Endothelial cell of umbilical vein (primary cell): ENCODE measurements at regions not wholly inside any gene's neighbourhood (a gene's known extent, or its start where the extent isn't known, plus 50 kb on each side); places are given as distances from the start of the nearest gene placed in this dataset.

Source experiments
- BruUV-seq: library from RNA; stranded (reverse); fragments of 400-500 nt; replicated peaks from 2 replicates; lab custom pipeline; 2021; lab: Mats Ljungman, UMichigan
- CTCF ChIA-PET: fragments of 300-600, 350-600 bp; sonication (Branson Sonifier 250); formaldehyde crosslinking; loops from one replicate; lab custom pipeline; 2021; ENCODE audit warnings: antibody characterized with exemption, inconsistent platforms; lab: Charles Lee
- POLR2A ChIA-PET: fragments of 300-600, 350-600 bp; sonication (Branson Sonifier 250); formaldehyde crosslinking; loops from one replicate; lab custom pipeline; 2021; ENCODE audit warnings: antibody characterized with exemption, inconsistent platforms; lab: Charles Lee
- DNase-seq: peaks from one replicate; pipeline ENCODE4 v3.0.0-alpha.2; 2011; ENCODE audit warnings: low read depth, low spot score
- FAIRE-seq: peaks from 2 replicates; lab custom pipeline; 2011; peaks lifted over from hg19 to GRCh38; lab: Jason Lieb, UNC
- H2AFZ ChIP-seq: 2 replicates; pipeline ENCODE4 v1.6.0; 2012; ENCODE audit warnings: low read depth, low read length, control low read depth, inconsistent platforms
- H3K27ac ChIP-seq: 2 replicates; pipeline ENCODE4 v1.5.1; 2011; ENCODE audit warnings: low read depth, mild to moderate bottlenecking, control low read depth, low read length, moderate library complexity; ENCODE audit not compliant: insufficient read depth
- H3K27me3 ChIP-seq, 2 experiments: 2 replicates each; pipeline versions ENCODE4 v1.6.0 to v1.6.1; 2011; ENCODE audit warnings: low read length in 2 of 2, mixed read lengths in 1 of 2; ENCODE audit not compliant: control insufficient read depth in 2 of 2, insufficient read depth in 2 of 2
- H3K36me3 ChIP-seq, 2 experiments: 2 replicates in 1 of 2; 3 replicates in 1 of 2; pipeline ENCODE4 v1.5.1; 2011; ENCODE audit warnings: low read length in 2 of 2, mild to moderate bottlenecking in 1 of 2, moderate library complexity in 1 of 2; ENCODE audit not compliant: control insufficient read depth in 2 of 2, insufficient read depth in 2 of 2; ENCODE audit errors: extremely low read depth in 1 of 2
- H3K4me1 ChIP-seq: 3 replicates; pipeline ENCODE4 v1.5.1; 2011; ENCODE audit warnings: mild to moderate bottlenecking, low read length; ENCODE audit not compliant: control insufficient read depth, insufficient read depth; ENCODE audit errors: extremely low read depth
- H3K4me2 ChIP-seq: 2 replicates; pipeline ENCODE4 v1.6.1; 2011; ENCODE audit warnings: low read length, control low read depth, mixed read lengths; ENCODE audit not compliant: insufficient read depth
- H3K4me3 ChIP-seq, 3 experiments: fragments of 200-600 bp in 1 of 3; sonication (generic), shearing (Covaris generic) in 1 of 3; replicated peaks in 1 of 3; 2 replicates each; pipeline ENCODE4 v1.5.1; 2011 to 2016; ENCODE audit warnings: control low read depth in 3 of 3, low read length in 3 of 3, mild to moderate bottlenecking in 2 of 3, inconsistent platforms in 1 of 3, low read depth in 1 of 3, moderate library complexity in 1 of 3; ENCODE audit not compliant: insufficient read depth in 1 of 3
- H3K79me2 ChIP-seq: 2 replicates; pipeline ENCODE4 v1.6.0; 2012; ENCODE audit warnings: low read length, inconsistent platforms; ENCODE audit not compliant: control insufficient read depth, insufficient read depth
- H3K9ac ChIP-seq: replicated peaks from 2 replicates; pipeline ENCODE3; 2011; ENCODE audit warnings: low read length, control low read depth; ENCODE audit not compliant: insufficient read depth; ENCODE audit errors: extremely low read depth
- H3K9me1 ChIP-seq: replicated peaks from 3 replicates; pipeline ENCODE4 v1.6.0; 2011; ENCODE audit warnings: mild to moderate bottlenecking, low read length; ENCODE audit not compliant: control insufficient read depth, insufficient read depth; ENCODE audit errors: extremely low read depth
- H3K9me3 ChIP-seq: replicated peaks from 2 replicates; pipeline ENCODE4 v1.5.1; 2012; ENCODE audit warnings: low read length, inconsistent platforms; ENCODE audit not compliant: control insufficient read depth, insufficient read depth
- H4K20me1 ChIP-seq: replicated peaks from 2 replicates; pipeline ENCODE3; 2011; ENCODE audit warnings: mild to moderate bottlenecking, low read length; ENCODE audit not compliant: control insufficient read depth, insufficient read depth; ENCODE audit errors: extremely low read depth
- CTCF ChIP-seq, 2 donors: IDR thresholded peaks; 1 replicate in 1 of 2; 2 replicates in 1 of 2; pipeline ENCODE4 v1.5.1; 2011; ENCODE audit warnings: low read length in 2 of 2, mild to moderate bottlenecking in 2 of 2, moderate library complexity in 2 of 2, control low read depth in 1 of 2, inconsistent platforms in 1 of 2, low read depth in 1 of 2; ENCODE audit not compliant: insufficient read depth in 1 of 2; ENCODE audit errors: extremely low read depth in 1 of 2
- EZH2 ChIP-seq: IDR thresholded peaks from 2 replicates; pipeline ENCODE4 v1.6.1; 2012; ENCODE audit warnings: borderline replicate concordance, low read depth, mild to moderate bottlenecking, moderate library complexity, low read length, inconsistent platforms; ENCODE audit not compliant: severe bottlenecking
- FOS ChIP-seq: IDR thresholded peaks from 2 replicates; pipeline ENCODE4 v1.6.1; 2011; ENCODE audit warnings: mild to moderate bottlenecking, low read length, moderate library complexity, borderline replicate concordance; ENCODE audit not compliant: insufficient read depth
- GATA2 ChIP-seq: IDR thresholded peaks from 2 replicates; pipeline ENCODE4 v1.7.0; 2011; ENCODE audit warnings: low read depth, mild to moderate bottlenecking, moderate library complexity, mixed read lengths, low read length; ENCODE audit not compliant: insufficient read length, insufficient read depth
- JUN ChIP-seq: IDR thresholded peaks from 2 replicates; pipeline ENCODE4 v1.6.1; 2011; ENCODE audit warnings: borderline replicate concordance, low read depth; ENCODE audit not compliant: insufficient read length, insufficient read depth
- MAX ChIP-seq: IDR thresholded peaks from 2 replicates; pipeline ENCODE4 v1.6.1; 2011; ENCODE audit not compliant: insufficient read depth, insufficient read length
- MYC ChIP-seq: IDR thresholded peaks from one replicate; pipeline ENCODE4 v1.6.1; 2011; ENCODE audit warnings: mild to moderate bottlenecking, low read depth, low read length
- POLR2A ChIP-seq: IDR thresholded peaks from 2 replicates; pipeline ENCODE4 v1.6.1; 2012; ENCODE audit warnings: low read depth, mild to moderate bottlenecking, control low read depth, low read length
- POLR2AphosphoS5 ChIP-seq: IDR thresholded peaks from 2 replicates; pipeline ENCODE4 v1.6.1; 2012; ENCODE audit warnings: low read depth, mild to moderate bottlenecking, control low read depth, low read length, moderate library complexity; ENCODE audit not compliant: insufficient read depth
- dilution Hi-C: fragments of 300-500 bp; cut with MboI; formaldehyde crosslinking; loops from one replicate; pipeline ENCODE4 v1.15.0; 2019; ENCODE audit warnings: low sequenced_read_pairs; ENCODE audit not compliant: extremely low pct_ligation_motif_present
- intact Hi-C: fragments of 100-400 bp; cut with micrococcal nuclease; formaldehyde crosslinking; loops from one replicate; pipeline ENCODE4 v1.10.0; 2022

DNA sequence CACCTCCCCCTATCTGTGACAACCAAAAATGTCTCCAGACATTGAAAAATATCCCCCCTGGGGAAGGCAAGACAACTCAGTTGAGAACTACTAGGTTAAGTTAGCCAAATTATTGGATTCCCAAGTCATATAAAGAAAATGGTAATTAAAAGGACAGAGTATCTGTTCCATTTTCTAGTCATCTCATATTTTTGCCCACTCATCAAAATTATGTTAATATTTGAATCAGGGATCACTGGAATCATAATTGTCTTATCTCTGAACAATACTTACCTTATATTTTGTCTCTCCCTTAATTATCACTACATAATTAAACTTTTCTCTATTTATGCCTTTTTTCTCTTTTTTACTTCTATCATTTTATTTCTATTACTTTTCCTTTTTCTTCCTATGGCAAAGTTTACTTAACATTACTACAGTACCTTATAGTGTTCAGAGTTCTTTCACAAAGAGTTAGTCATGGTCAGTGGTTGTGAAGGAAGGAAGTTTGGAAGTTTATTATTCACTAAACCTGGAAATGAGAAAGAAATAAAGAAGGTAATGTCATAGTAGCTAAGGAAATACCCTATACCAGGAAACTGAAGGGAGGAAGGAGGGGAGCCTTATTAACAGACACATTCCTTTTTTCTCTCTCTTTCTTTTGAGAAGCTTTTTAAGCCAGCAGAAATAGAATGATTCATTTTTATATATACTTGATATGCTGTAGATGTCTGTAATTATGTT lies 332.9 kb downstream of the COL12A1 start:
- peaks cover 6% of the 10 kb centered on the region for H3K4me1 ChIP-seq
- no peak overlapping the region for H3K27ac ChIP-seq
- intact Hi-C loops, result no loop called here
- H3K9me3 ChIP-seq, result no peaks in the 10 kb centered on the region
- TF ChIP-seq JUN, result no peak
- no peak for TF ChIP-seq FOS
- TF ChIP-seq POLR2AphosphoS5, result no peak
- no peak for TF ChIP-seq CTCF (IDR thresholded peaks at IDR 0.05; ENCODE audit: extremely low read depth in 1 of 2, insufficient read depth in 1 of 2, low read depth in 1 of 2, low read length in 2 of 2)
- no peak for TF ChIP-seq EZH2
- no peak for TF ChIP-seq GATA2
- TF ChIP-seq MYC, result no peak
- TF ChIP-seq MAX, result no peak
- TF ChIP-seq POLR2A, result no peak
- BruUV-seq, result no TSS peak
- peak overlapping the region; percentile 17 for H3K4me2 ChIP-seq
- ChIA-PET POLR2A (no interaction called here), CTCF (no interaction called here)
- H3K4me3 ChIP-seq, result no peak overlapping the region
- dilution Hi-C loops, result no loop called here
- no peaks in the 10 kb centered on the region for H3K79me2 ChIP-seq
- FAIRE-seq, result peak; percentile 82
- H4K20me1 ChIP-seq, result no peaks in the 10 kb centered on the region
- H3K36me3 ChIP-seq, result no peaks in the 10 kb centered on the region
- no peaks in the 10 kb centered on the region for H3K9me1 ChIP-seq
- no peak overlapping the region for H3K9ac ChIP-seq
- H2AFZ ChIP-seq, result no peak overlapping the region
- no peaks in the 10 kb centered on the region for H3K27me3 ChIP-seq
- DNase-seq, result peak; percentile 27
